MCF 10A (cell line): ENCODE measurements at regions not wholly inside any gene's neighbourhood (a gene's known extent, or its start where the extent isn't known, plus 50 kb on each side); places are given as distances from the start of the nearest gene placed in this dataset.

ENCODE experiments used
- BruUV-seq: library from RNA; stranded (reverse); fragments of 400-500 nt; replicated peaks from 2 replicates; lab custom pipeline; 2021; lab: Mats Ljungman, UMichigan
- CTCF ChIA-PET: fragments of 300-600 bp; sonication (Branson Sonifier 250); formaldehyde crosslinking; extraction: SDS; loops from one replicate; lab custom pipeline; 2021; ENCODE audit warnings: antibody characterized with exemption, inconsistent platforms; lab: Yijun Ruan, JAX
- POLR2A ChIA-PET: fragments of 300-600, 350-650 bp; sonication (Branson Sonifier 250); formaldehyde crosslinking; extraction: SDS; loops from one replicate; lab custom pipeline; 2020; ENCODE audit warnings: antibody characterized with exemption, inconsistent platforms; lab: Yijun Ruan, JAX
- DNase-seq: peaks from one replicate; pipeline ENCODE4 v3.0.0-alpha.2; 2018; ENCODE audit not compliant: unreplicated experiment
- H3K27ac Mint-ChIP-seq: one replicate; pipeline ENCODE4 v1.8.0; 2022; ENCODE audit warnings: mild to moderate bottlenecking, low read depth, mixed read lengths; ENCODE audit not compliant: unreplicated experiment
- H3K27me3 Mint-ChIP-seq: one replicate; pipeline ENCODE4 v1.8.0; 2022; ENCODE audit warnings: mixed read lengths; ENCODE audit not compliant: insufficient read depth, unreplicated experiment
- H3K36me3 Mint-ChIP-seq: one replicate; pipeline ENCODE4 v1.8.0; 2022; ENCODE audit warnings: mild to moderate bottlenecking, moderate library complexity, mixed read lengths; ENCODE audit not compliant: insufficient read depth, unreplicated experiment
- H3K4me1 Mint-ChIP-seq: one replicate; pipeline ENCODE4 v1.8.0; 2022; ENCODE audit warnings: mixed read lengths; ENCODE audit not compliant: insufficient read depth, unreplicated experiment
- H3K4me3 Mint-ChIP-seq: one replicate; pipeline ENCODE4 v1.8.0; 2022; ENCODE audit warnings: mild to moderate bottlenecking, moderate library complexity, mixed read lengths; ENCODE audit not compliant: unreplicated experiment
- H3K9me3 Mint-ChIP-seq: one replicate; pipeline ENCODE4 v1.8.0; 2022; ENCODE audit warnings: mixed read lengths; ENCODE audit not compliant: unreplicated experiment
- CTCF ChIP-seq: fragments of 200-600 bp; IDR thresholded peaks from one replicate; pipeline ENCODE4 v1.8.0; 2022; ENCODE audit warnings: antibody characterized with exemption, mild to moderate bottlenecking; ENCODE audit not compliant: unreplicated experiment
- intact Hi-C: fragments of 100-400 bp; cut with micrococcal nuclease; formaldehyde crosslinking; loops from 2 replicates; pipeline ENCODE4 v1.14.1; 2022

GRCh38 chr12:89856431-89856830 is 147.8 kb upstream of the ATP2B1 start:
- DNase-seq, result no peak
- Mint-ChIP-seq H3K4me3 (no peak overlapping the region), H3K9me3 (no peaks in the 10 kb centered on the region), H3K36me3 (peaks cover 5% of the 10 kb centered on the region), H3K27ac (no peak overlapping the region), H3K4me1 (no peaks in the 10 kb centered on the region), H3K27me3 (no peaks in the 10 kb centered on the region)
- CTCF ChIA-PET, result interaction anchor here (0.6 kb wide), 1 partner anchor 1423 kb away, joined by 5 read pairs; no protein-coding TSS in a partner anchor
- intact Hi-C loops, result no loop called here
- POLR2A ChIA-PET, result interaction anchor here (1.0 kb wide), 1 partner anchor 93 kb away, joined by 3 read pairs; no protein-coding TSS in a partner anchor
- no TSS peak for BruUV-seq
- no peak for TF ChIP-seq CTCF

- Mint-ChIP-seq H3K36me3 (no peaks in the 10 kb centered on the region), H3K27me3 (no peaks in the 10 kb centered on the region), H3K4me3 (no peak overlapping the region), H3K4me1 (peaks cover 5% of the 10 kb centered on the region), H3K9me3 (peaks cover 8% of the 10 kb centered on the region), H3K27ac (no peak overlapping the region)
- TF ChIP-seq CTCF, result no peak
- intact Hi-C loops, result no loop called here
- CTCF ChIA-PET, result interaction anchor here (0.6 kb wide), 1 partner anchor 86 kb away, joined by 3 read pairs; no protein-coding TSS in a partner anchor
- no TSS peak for BruUV-seq
- POLR2A ChIA-PET, result no interaction called here
- DNase-seq, result no peak
Observed at GRCh38 chr12:89848732-89849131, 140.1 kb upstream of the ATP2B1 start.

GRCh38 chr12:89846473-89847055 is 137.9 kb upstream of the ATP2B1 start:
- Mint-ChIP-seq H3K9me3 (peaks cover 8% of the 10 kb centered on the region), H3K4me3 (no peak overlapping the region), H3K36me3 (no peaks in the 10 kb centered on the region), H3K27me3 (no peaks in the 10 kb centered on the region), H3K27ac (no peak overlapping the region), H3K4me1 (peaks cover 5% of the 10 kb centered on the region)
- BruUV-seq, result no TSS peak
- no peak for TF ChIP-seq CTCF
- CTCF ChIA-PET, result no interaction called here
- intact Hi-C loops, result no loop called here
- no peak for DNase-seq
- POLR2A ChIA-PET, result no interaction called here

GRCh38 chr12:89845767-89846166 is 137.1 kb upstream of the ATP2B1 start:
- Mint-ChIP-seq H3K27me3 (no peaks in the 10 kb centered on the region), H3K9me3 (peaks cover 8% of the 10 kb centered on the region), H3K4me3 (no peak overlapping the region), H3K36me3 (no peaks in the 10 kb centered on the region), H3K4me1 (peaks cover 5% of the 10 kb centered on the region), H3K27ac (no peak overlapping the region)
- intact Hi-C loops, result no loop called here
- BruUV-seq, result no TSS peak
- DNase-seq, result no peak
- POLR2A ChIA-PET, result interaction anchor here (0.6 kb wide), 1 partner anchor 346 kb away, joined by 4 read pairs; no protein-coding TSS in a partner anchor
- TF ChIP-seq CTCF, result no peak
- CTCF ChIA-PET, result no interaction called here
